SU-DHL-6 (cell line): ENCODE measurements at regions not wholly inside any gene's neighbourhood (a gene's known extent, or its start where the extent isn't known, plus 50 kb on each side); places are given as distances from the start of the nearest gene placed in this dataset.

Experiments
- H2AFZ ChIP-seq: fragments of 200-600 bp; sonication (generic); 2 replicates; pipeline ENCODE4 v1.6.1; 2014; ENCODE audit warnings: low read depth, mild to moderate bottlenecking, moderate library complexity, mixed read lengths, antibody characterized with exemption, low read length; ENCODE audit not compliant: severe bottlenecking
- H3F3A ChIP-seq: fragments of 200-600 bp; shearing (Covaris generic); 2 replicates; pipeline ENCODE4 v1.6.0; 2016; ENCODE audit warnings: antibody characterized with exemption, mild to moderate bottlenecking; ENCODE audit not compliant: insufficient read depth
- H3K27ac ChIP-seq: fragments of 200-600 bp; sonication (generic); 2 replicates; pipeline ENCODE4 v1.5.1; 2016; ENCODE audit warnings: low read depth, mild to moderate bottlenecking, low read length, moderate library complexity, mixed read lengths
- H3K27me3 ChIP-seq: fragments of 200-600 bp; sonication (generic), shearing (Covaris generic); 2 replicates; pipeline ENCODE4 v1.6.0; 2014; ENCODE audit warnings: mild to moderate bottlenecking, low read length
- H3K36me3 ChIP-seq: fragments of 200-600 bp; sonication (generic); 2 replicates; pipeline ENCODE4 v1.6.1; 2014; ENCODE audit warnings: mild to moderate bottlenecking, low read length, mixed read lengths
- H3K4me2 ChIP-seq: fragments of 300-600, 200-600 bp; shearing (Covaris generic), sonication (generic); 2 replicates; pipeline ENCODE4 v1.6.0; 2014; ENCODE audit warnings: low read length, low read depth, mild to moderate bottlenecking; ENCODE audit not compliant: poor library complexity, severe bottlenecking
- H3K4me3 ChIP-seq: fragments of 200-600 bp; sonication (generic); 2 replicates; pipeline ENCODE4 v1.5.1; 2014; ENCODE audit warnings: antibody characterized with exemption, low read length, mild to moderate bottlenecking, mixed read lengths; ENCODE audit not compliant: insufficient read depth, poor library complexity, severe bottlenecking
- H3K79me2 ChIP-seq: fragments of 200-600 bp; sonication (generic); 2 replicates; pipeline ENCODE4 v1.6.1; 2014; ENCODE audit warnings: mild to moderate bottlenecking, low read length, moderate library complexity; ENCODE audit not compliant: insufficient read depth
- H3K9ac ChIP-seq: fragments of 200-600 bp; sonication (generic); 2 replicates; pipeline ENCODE4 v1.7.0; 2014; ENCODE audit warnings: mild to moderate bottlenecking, low read length
- H3K9me2 ChIP-seq: fragments of 200-600 bp; sonication (generic); replicated peaks from 2 replicates; pipeline ENCODE4 v1.6.1; 2014; ENCODE audit warnings: low read length; ENCODE audit not compliant: insufficient read depth
- H3K9me3 ChIP-seq: fragments of 200-600 bp; sonication (generic); 2 replicates; pipeline ENCODE4 v1.6.1; 2014; ENCODE audit warnings: low read length, mixed read lengths; ENCODE audit not compliant: insufficient read depth
- H4K20me1 ChIP-seq: fragments of 200-600 bp; sonication (generic); 2 replicates; pipeline ENCODE4 v1.6.1; 2014; ENCODE audit warnings: low read depth, mild to moderate bottlenecking, antibody characterized with exemption, low read length, moderate library complexity, mixed read lengths
- EZH2phosphoT487 ChIP-seq: fragments of 200-600 bp; sonication (generic), shearing (Covaris generic); conservative IDR thresholded peaks from 2 replicates; pipeline ENCODE4 v1.6.1; 2018; ENCODE audit warnings: mild to moderate bottlenecking, antibody characterized with exemption, low read length, moderate library complexity, mixed read lengths
- TF ChIP-seq, protein P1 (sequence below): fragments of 200-600 bp; sonication (generic); IDR thresholded peaks from one replicate; pipeline ENCODE4 v1.5.1; 2017; ENCODE audit warnings: antibody characterized with exemption, mild to moderate bottlenecking, low read length, moderate library complexity; ENCODE audit not compliant: insufficient read depth, poor library complexity, severe bottlenecking

DNA sequence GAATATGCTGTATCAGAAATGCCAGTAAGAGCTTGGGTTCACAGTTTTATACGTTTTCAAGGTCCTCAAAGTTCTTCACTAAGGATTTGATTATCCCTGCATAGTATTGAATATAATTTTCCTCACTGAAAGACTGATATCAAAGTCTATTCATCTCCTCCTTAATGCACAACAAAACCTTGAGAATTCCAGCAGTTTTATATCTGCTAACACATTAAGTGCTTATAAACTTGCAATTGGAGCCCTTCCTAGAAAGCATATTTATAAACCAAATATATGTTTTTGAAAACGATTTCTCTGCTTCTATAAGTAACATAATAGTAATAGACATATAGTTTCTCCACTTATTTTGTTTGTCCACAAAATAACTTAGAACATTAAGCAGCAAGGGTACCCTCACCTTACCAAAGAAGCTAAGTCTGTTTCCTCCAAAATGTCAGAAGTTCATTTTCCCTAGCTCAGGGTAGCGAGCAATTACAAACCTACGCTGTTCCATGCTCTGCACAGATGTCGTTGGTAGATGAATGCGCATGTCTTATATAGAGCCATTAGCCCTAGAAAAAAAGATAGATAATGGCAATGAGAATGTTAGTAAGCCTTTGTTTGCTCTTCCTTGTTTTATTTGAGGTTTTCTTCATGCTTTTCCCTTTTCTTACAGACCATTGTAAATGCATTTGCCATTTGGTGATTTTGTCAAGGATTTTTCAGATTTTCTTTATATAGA is 213.2 kb downstream of the RBM43 start:
- no peaks in the 10 kb centered on the region for H3K9me3 ChIP-seq
- H3F3A ChIP-seq, result no peaks in the 10 kb centered on the region
- no peaks in the 10 kb centered on the region for H3K27me3 ChIP-seq
- H2AFZ ChIP-seq, result no peak overlapping the region
- no peaks in the 10 kb centered on the region for H3K79me2 ChIP-seq
- no peaks in the 10 kb centered on the region for H3K9me2 ChIP-seq
- no peak overlapping the region for H3K9ac ChIP-seq
- TF ChIP-seq, protein P1, sequence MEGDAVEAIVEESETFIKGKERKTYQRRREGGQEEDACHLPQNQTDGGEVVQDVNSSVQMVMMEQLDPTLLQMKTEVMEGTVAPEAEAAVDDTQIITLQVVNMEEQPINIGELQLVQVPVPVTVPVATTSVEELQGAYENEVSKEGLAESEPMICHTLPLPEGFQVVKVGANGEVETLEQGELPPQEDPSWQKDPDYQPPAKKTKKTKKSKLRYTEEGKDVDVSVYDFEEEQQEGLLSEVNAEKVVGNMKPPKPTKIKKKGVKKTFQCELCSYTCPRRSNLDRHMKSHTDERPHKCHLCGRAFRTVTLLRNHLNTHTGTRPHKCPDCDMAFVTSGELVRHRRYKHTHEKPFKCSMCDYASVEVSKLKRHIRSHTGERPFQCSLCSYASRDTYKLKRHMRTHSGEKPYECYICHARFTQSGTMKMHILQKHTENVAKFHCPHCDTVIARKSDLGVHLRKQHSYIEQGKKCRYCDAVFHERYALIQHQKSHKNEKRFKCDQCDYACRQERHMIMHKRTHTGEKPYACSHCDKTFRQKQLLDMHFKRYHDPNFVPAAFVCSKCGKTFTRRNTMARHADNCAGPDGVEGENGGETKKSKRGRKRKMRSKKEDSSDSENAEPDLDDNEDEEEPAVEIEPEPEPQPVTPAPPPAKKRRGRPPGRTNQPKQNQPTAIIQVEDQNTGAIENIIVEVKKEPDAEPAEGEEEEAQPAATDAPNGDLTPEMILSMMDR, result no peak
- TF ChIP-seq EZH2phosphoT487, result no peak
- no peaks in the 10 kb centered on the region for H3K36me3 ChIP-seq
- no peaks in the 10 kb centered on the region for H4K20me1 ChIP-seq
- H3K4me3 ChIP-seq, result no peak overlapping the region
- H3K4me2 ChIP-seq, result no peak overlapping the region
- H3K27ac ChIP-seq, result no peak overlapping the region

DNA sequence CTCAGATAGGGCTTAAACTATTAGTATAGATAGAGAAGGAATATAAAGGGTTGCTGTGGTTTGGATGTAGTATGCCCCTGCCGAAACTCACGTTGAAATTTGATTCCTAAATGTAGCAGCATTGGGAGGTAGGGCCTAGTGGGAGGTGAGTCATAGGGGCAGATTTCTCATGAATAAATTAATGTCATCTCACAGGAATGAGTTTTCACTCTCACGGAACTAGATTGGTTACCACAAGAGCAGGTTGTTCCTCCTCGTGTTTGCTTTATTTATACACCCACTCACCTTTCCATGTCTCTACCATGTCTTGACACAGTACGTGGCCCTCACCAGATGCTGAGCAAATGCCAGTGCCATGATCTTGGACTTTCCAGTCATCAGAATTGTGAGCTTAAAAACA is 218.2 kb downstream of the RBM43 start:
- Histone ChIP-seq H3K4me2 (no peak overlapping the region), H3K79me2 (no peaks in the 10 kb centered on the region), H3K4me3 (no peak overlapping the region), H3K9me3 (no peaks in the 10 kb centered on the region), H3K27me3 (no peaks in the 10 kb centered on the region), H3K36me3 (no peaks in the 10 kb centered on the region), H3K9me2 (no peaks in the 10 kb centered on the region), H2AFZ (no peak overlapping the region), H3K27ac (no peak overlapping the region), H4K20me1 (no peaks in the 10 kb centered on the region), H3F3A (no peaks in the 10 kb centered on the region), H3K9ac (no peak overlapping the region)
- TF ChIP-seq EZH2phosphoT487, result no peak
- TF ChIP-seq, protein P1, result no peak

DNA sequence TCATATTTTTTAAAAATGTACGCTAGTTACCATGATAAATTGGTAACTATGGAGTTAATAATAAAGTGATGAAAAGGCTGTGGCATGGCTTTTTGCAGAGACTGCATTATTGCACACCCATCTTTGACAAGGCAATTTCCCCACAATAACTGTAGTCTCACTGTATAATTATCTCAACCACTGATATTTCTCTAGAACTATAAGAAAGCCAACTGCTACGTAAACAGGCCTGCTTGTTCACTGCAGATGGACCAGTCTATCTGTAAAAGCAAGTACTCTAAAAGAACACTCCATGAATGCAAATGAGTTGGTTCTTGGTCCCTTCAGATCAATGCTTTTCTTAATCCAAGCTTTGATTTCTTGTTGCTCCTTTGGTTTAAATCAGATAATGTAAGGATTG is 218.7 kb downstream of the RBM43 start:
- Histone ChIP-seq H3K4me2 (no peak overlapping the region), H3K9me2 (no peaks in the 10 kb centered on the region), H4K20me1 (no peaks in the 10 kb centered on the region), H3K4me3 (no peak overlapping the region), H3K27me3 (no peaks in the 10 kb centered on the region), H3K9me3 (no peaks in the 10 kb centered on the region), H2AFZ (no peak overlapping the region), H3F3A (no peaks in the 10 kb centered on the region), H3K36me3 (no peaks in the 10 kb centered on the region), H3K79me2 (no peaks in the 10 kb centered on the region), H3K27ac (no peak overlapping the region), H3K9ac (no peak overlapping the region)
- no peak for TF ChIP-seq EZH2phosphoT487
- TF ChIP-seq, protein P1, result no peak
